COLO668 (cell line): ENCODE measurements at regions not wholly inside any gene's neighbourhood (a gene's known extent, or its start where the extent isn't known, plus 50 kb on each side); places are given as distances from the start of the nearest gene placed in this dataset.

Source experiments
- DNase-seq: peaks from one replicate; lab custom pipeline; 2025; ENCODE audit not compliant: unreplicated experiment; lab: John Stamatoyannopoulos, UW

GRCh38 chr1:29991815-29992214 is 731.6 kb downstream of the MATN1 start:
- no peak for DNase-seq

GRCh38 chr1:29991025-29991424 is 732.4 kb downstream of the MATN1 start:
- DNase-seq: no peak

- DNase-seq: no peak
Observed at GRCh38 chr1:29990304-29990703, 733.1 kb downstream of the MATN1 start.

- no peak for DNase-seq
Observed at GRCh38 chr1:29986986-29987385, 736.4 kb downstream of the MATN1 start.

GRCh38 chr1:29985606-29985945 is 737.8 kb downstream of the MATN1 start:
- no peak for DNase-seq

GRCh38 chr1:29984862-29985605 is 738.4 kb downstream of the MATN1 start:
- DNase-seq: no peak

- DNase-seq: no peak
Observed at GRCh38 chr1:29984166-29984861, 739.1 kb downstream of the MATN1 start.

GRCh38 chr1:29983321-29983720 is 740.1 kb downstream of the MATN1 start:
- no peak for DNase-seq

GRCh38 chr1:29981586-29982239 is 741.7 kb downstream of the MATN1 start:
- no peak for DNase-seq

- no peak for DNase-seq
Observed at GRCh38 chr1:29977550-29977949, 741.2 kb downstream of the PTPRU start.

- no peak for DNase-seq
Observed at GRCh38 chr1:29975036-29975694, 738.8 kb downstream of the PTPRU start.

GRCh38 chr1:29974316-29974724 is 738.0 kb downstream of the PTPRU start:
- no peak for DNase-seq

GRCh38 chr1:29973406-29973805 is 737.1 kb downstream of the PTPRU start:
- DNase-seq: no peak

GRCh38 chr1:29972421-29973053 is 736.2 kb downstream of the PTPRU start:
- DNase-seq: no peak

GRCh38 chr1:29971703-29972102 is 735.4 kb downstream of the PTPRU start:
- DNase-seq: no peak

- no peak for DNase-seq
Observed at GRCh38 chr1:29970747-29971325, 734.5 kb downstream of the PTPRU start.

- DNase-seq: no peak
Observed at GRCh38 chr1:29969576-29969975, 733.3 kb downstream of the PTPRU start.

GRCh38 chr1:29967261-29967660 is 730.9 kb downstream of the PTPRU start:
- no peak for DNase-seq

GRCh38 chr1:29966526-29967045 is 730.3 kb downstream of the PTPRU start:
- no peak for DNase-seq

- no peak for DNase-seq
Observed at GRCh38 chr1:29964718-29965533, 728.6 kb downstream of the PTPRU start.
